ENCODE measurements at regions not wholly inside any gene's neighbourhood (a gene's known extent, or its start where the extent isn't known, plus 50 kb on each side); places are given as distances from the start of the nearest gene placed in this dataset.
A peak's percentile ranks its signal among the peaks of the same experiment; 100 is the strongest.

- TF ChIP-seq CTCF (IDR thresholded peaks at IDR 0.05; ENCODE audit: extremely low read depth in 1 of 2, insufficient read depth in 1 of 2, low read depth in 1 of 2, low read length in 2 of 2) (peak; percentile 22 to 46), POLR2A (IDR thresholded peaks at IDR 0.05; ENCODE audit: low read depth, low read length) (no peak)
These were observed 610.3 kb downstream of the RNF144B start for GRCh38 chr6:18997375-18997826.

Measured in endothelial cell of umbilical vein (primary cell).